Lower lobe of right lung (tissue), 2 donors: ENCODE measurements at regions not wholly inside any gene's neighbourhood (a gene's known extent, or its start where the extent isn't known, plus 50 kb on each side); places are given as distances from the start of the nearest gene placed in this dataset.

Experiments
- ATAC-seq, 2 donors: fragments of 200-7000 bp; cut with Tn5 transposase; one replicate each; pipeline ENCODE4 v1.9.1; 2020 to 2022; ENCODE audit warnings: mild to moderate bottlenecking in 2 of 2, moderate library complexity in 2 of 2
- DNase-seq: peaks from one replicate; pipeline ENCODE4 v3.0.0-alpha.2; 2020
- H3K27ac ChIP-seq: fragments of 200-600 bp; one replicate; pipeline ENCODE4 v1.8.0; 2022
- H3K27me3 ChIP-seq: fragments of 200-600 bp; one replicate; pipeline ENCODE4 v1.8.0; 2022; ENCODE audit warnings: low read depth
- H3K36me3 ChIP-seq: fragments of 200-600 bp; one replicate; pipeline ENCODE4 v1.8.0; 2022; ENCODE audit warnings: mild to moderate bottlenecking
- H3K4me1 ChIP-seq: fragments of 200-600 bp; one replicate; pipeline ENCODE4 v1.8.0; 2022
- H3K4me3 ChIP-seq: fragments of 200-600 bp; one replicate; pipeline ENCODE4 v1.8.0; 2022; ENCODE audit warnings: mild to moderate bottlenecking
- H3K9me3 ChIP-seq: fragments of 200-600 bp; one replicate; pipeline ENCODE4 v1.8.0; 2022
- intact Hi-C: fragments of 100-400 bp; cut with DNase I; formaldehyde crosslinking; loops from one replicate; pipeline ENCODE4 v1.11.0; 2022
- TF ChIP-seq, protein P1 (sequence below): fragments of 200-600 bp; IDR thresholded peaks from one replicate; pipeline ENCODE4 v1.8.0; 2022; ENCODE audit warnings: antibody characterized with exemption, mild to moderate bottlenecking
- donor health status: DM: no; HTN: yes; CAD: no; lungs with severe emphysema.

DNA sequence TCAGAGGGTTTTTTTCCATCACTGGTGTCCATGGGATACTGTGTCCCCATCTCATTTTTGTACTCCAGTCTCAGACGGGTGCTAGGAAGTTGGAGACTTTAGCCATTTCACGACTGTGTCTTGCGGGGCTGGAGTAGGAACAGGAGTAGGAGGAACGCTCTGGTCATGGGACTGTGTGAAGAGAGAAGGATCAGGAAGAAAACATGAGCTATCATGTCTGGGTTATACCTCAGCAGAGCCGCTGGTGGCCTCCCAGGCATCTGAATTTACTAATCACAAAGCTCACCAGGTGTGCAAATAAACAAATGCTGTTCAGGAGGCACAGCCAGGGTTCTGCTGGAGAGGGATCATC, 225.4 kb downstream of the SEC14L1 start:
- Histone ChIP-seq H3K9me3 (no peaks in the 10 kb centered on the region), H3K4me3 (no peak overlapping the region), H3K27ac (peak overlapping the region; percentile 46), H3K27me3 (no peaks in the 10 kb centered on the region), H3K4me1 (peaks cover 46% of the 10 kb centered on the region), H3K36me3 (no peaks in the 10 kb centered on the region)
- intact Hi-C loops, result no loop called here
- DNase-seq (no peak), ATAC-seq (peak in 1 of 2 donors; percentile 14)
- TF ChIP-seq, protein P1, sequence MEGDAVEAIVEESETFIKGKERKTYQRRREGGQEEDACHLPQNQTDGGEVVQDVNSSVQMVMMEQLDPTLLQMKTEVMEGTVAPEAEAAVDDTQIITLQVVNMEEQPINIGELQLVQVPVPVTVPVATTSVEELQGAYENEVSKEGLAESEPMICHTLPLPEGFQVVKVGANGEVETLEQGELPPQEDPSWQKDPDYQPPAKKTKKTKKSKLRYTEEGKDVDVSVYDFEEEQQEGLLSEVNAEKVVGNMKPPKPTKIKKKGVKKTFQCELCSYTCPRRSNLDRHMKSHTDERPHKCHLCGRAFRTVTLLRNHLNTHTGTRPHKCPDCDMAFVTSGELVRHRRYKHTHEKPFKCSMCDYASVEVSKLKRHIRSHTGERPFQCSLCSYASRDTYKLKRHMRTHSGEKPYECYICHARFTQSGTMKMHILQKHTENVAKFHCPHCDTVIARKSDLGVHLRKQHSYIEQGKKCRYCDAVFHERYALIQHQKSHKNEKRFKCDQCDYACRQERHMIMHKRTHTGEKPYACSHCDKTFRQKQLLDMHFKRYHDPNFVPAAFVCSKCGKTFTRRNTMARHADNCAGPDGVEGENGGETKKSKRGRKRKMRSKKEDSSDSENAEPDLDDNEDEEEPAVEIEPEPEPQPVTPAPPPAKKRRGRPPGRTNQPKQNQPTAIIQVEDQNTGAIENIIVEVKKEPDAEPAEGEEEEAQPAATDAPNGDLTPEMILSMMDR, result no peak

DNA sequence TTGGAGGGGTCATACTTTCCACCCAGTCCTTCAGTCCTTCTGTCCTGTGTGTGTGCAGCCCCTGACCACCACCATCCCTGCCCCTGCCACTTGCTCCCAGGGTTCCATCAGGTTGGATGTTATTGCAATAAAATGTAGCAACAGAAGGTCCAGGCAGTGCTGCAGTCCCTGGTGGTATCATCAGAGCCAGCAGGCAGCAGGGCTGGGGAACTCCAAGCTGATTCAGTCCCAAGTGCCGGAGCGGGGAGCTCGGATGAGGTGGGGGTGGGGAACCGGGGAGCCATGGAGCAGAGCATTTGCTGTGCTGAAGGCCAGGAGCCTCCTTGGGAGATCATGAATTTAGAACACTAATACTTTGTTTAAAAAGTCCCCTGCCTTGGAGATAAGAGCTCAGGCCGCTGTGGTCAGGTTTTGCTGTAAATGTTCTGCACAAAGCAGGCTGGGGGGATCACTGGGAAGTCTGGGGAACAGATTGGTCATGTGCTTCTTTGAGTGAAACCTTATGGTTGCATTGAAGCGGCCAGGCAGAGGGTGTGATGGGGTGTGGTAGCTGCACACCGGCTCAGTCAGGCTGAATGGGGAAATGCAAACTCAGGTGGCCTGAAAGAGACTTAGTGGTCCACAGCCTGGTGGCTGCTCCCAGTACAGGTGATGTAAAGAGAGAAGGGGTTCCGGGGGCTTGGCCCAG, 225.9 kb downstream of the SEC14L1 start:
- H3K4me3 ChIP-seq, result no peak overlapping the region
- no peaks in the 10 kb centered on the region for H3K9me3 ChIP-seq
- peaks cover 52% of the 10 kb centered on the region for H3K4me1 ChIP-seq
- H3K27ac ChIP-seq, result no peak overlapping the region
- DNase-seq (no peak), ATAC-seq (no peak)
- intact Hi-C loops, result no loop called here
- TF ChIP-seq, protein P1, result no peak
- H3K36me3 ChIP-seq, result no peaks in the 10 kb centered on the region
- H3K27me3 ChIP-seq, result no peaks in the 10 kb centered on the region

DNA sequence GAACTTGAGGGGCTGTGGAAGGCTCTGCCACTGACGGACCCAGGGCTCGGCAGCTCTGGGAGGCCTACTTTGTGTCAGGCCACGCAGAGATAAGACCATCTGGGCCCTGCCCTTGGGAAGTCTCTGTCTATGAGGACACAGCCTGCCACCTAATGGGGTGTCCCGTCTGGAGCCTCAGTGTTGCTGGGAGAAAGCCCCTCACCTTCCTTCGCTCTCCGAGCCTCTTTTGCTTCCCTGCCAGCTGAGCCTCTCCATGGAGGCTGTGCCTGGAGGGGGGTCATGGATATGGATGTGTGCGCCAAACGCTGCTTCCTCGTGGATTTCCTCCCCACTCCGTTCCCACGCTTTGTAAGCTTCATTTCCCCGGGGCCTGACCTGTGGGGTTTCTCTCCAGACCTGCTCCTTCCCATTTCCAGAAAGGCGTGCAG, 228.8 kb downstream of the SEC14L1 start:
- Histone ChIP-seq H3K27ac (no peak overlapping the region), H3K27me3 (no peaks in the 10 kb centered on the region)
- no peak for ATAC-seq

DNA sequence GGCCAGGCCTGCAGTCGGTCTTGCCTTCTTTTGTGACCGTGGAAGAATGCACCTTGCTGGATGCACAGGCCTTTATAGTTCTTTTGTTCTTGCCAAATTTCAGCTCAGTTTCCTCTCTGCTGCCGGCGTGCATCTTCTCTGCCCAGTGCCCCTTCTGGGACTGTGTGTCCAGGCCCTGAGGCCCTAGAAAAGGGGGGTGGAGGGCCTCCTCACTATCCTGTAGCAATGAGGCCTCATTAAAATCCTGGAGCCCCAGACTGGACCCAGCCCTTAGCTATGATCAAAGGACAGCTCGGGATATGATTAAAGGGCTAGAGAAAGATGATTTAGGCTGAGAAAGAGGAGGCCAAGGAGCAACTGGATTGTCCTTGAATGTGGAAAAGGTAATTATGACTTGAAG, 229.8 kb downstream of the SEC14L1 start:
- no peak for ATAC-seq
- Histone ChIP-seq H3K4me1 (peaks cover 63% of the 10 kb centered on the region), H3K9me3 (no peaks in the 10 kb centered on the region), H3K27ac (peak overlapping the region; percentile 83), H3K4me3 (no peak overlapping the region), H3K36me3 (no peaks in the 10 kb centered on the region), H3K27me3 (no peaks in the 10 kb centered on the region)
- intact Hi-C loops, result no loop called here
- TF ChIP-seq, protein P1, result no peak
- DNase-seq, result peak; percentile 15

More for the DNA sequence above, 228.8 kb downstream of the SEC14L1 start:
- DNase-seq, result peak; percentile 25
- Histone ChIP-seq H3K4me3 (no peak overlapping the region), H3K4me1 (peaks cover 61% of the 10 kb centered on the region), H3K9me3 (no peaks in the 10 kb centered on the region), H3K36me3 (no peaks in the 10 kb centered on the region)
- TF ChIP-seq, protein P1, result no peak
- intact Hi-C loops, result no loop called here

GRCh38 chr17:77371117-77371887, 230.5 kb downstream of the SEC14L1 start:
- H3K4me1 ChIP-seq, result peaks cover 63% of the 10 kb centered on the region
- H3K9me3 ChIP-seq, result no peaks in the 10 kb centered on the region
- ATAC-seq, result no peak
- H3K36me3 ChIP-seq, result no peaks in the 10 kb centered on the region
- H3K27me3 ChIP-seq, result no peaks in the 10 kb centered on the region
- peak overlapping the region; percentile 83 for H3K27ac ChIP-seq
- intact Hi-C loops, result no loop called here
- TF ChIP-seq, protein P1, result no peak
- peak overlapping the region; percentile 78 for H3K4me3 ChIP-seq
- DNase-seq, result peak; percentile 47
